Upper lobe of left lung (tissue), 6 donors: ENCODE measurements at regions not wholly inside any gene's neighbourhood (a gene's known extent, or its start where the extent isn't known, plus 50 kb on each side); places are given as distances from the start of the nearest gene placed in this dataset.
A peak's percentile ranks its signal among the peaks of the same experiment; 100 is the strongest.

Experiments
- ATAC-seq, 2 donors: fragments of 200-7000 bp; cut with Tn5 transposase; one replicate each; pipeline ENCODE4 v1.9.1; 2022; ENCODE audit warnings: mild to moderate bottlenecking in 2 of 2, moderate library complexity in 2 of 2; ENCODE audit not compliant: low FRiP score in 2 of 2
- DNase-seq, 2 donors: peaks; one replicate each; pipeline ENCODE4 v3.0.0-alpha.2; 2019 to 2020
- H3K27ac ChIP-seq, 4 donors: fragments of 200-600 bp; sonication (generic); one replicate each; pipeline ENCODE4 v1.5.1; 2016 to 2019
- H3K27me3 ChIP-seq, 4 donors: fragments of 200-600 bp; sonication (generic); one replicate each; pipeline ENCODE4 v1.5.1; 2017 to 2019
- H3K36me3 ChIP-seq, 4 donors: fragments of 200-600 bp; sonication (generic); one replicate each; pipeline ENCODE4 v1.5.1; 2016 to 2019
- H3K4me1 ChIP-seq, 4 donors: fragments of 200-600 bp; sonication (generic); one replicate each; pipeline ENCODE4 v1.5.1; 2018 to 2019
- H3K4me3 ChIP-seq, 4 donors: fragments of 200-600 bp; sonication (generic); one replicate each; pipeline ENCODE4 v1.5.1; 2017 to 2019; ENCODE audit warnings: mild to moderate bottlenecking in 2 of 4, moderate library complexity in 1 of 4
- H3K9me3 ChIP-seq, 4 donors: fragments of 200-600 bp; sonication (generic); one replicate each; pipeline ENCODE4 v1.5.1; 2018 to 2019
- CTCF ChIP-seq, 6 experiments: fragments of 450-650 bp in 4 of 6; fragments of 200-600 bp in 2 of 6; sonication (generic) in 2 of 6; IDR thresholded peaks; one replicate each; pipeline ENCODE4 v1.5.1; 2016 to 2019; ENCODE audit warnings: antibody characterized with exemption in 6 of 6
- EP300 ChIP-seq, 4 donors: sonication (generic); formaldehyde crosslinking; IDR thresholded peaks; one replicate each; pipeline ENCODE4 v1.5.1; 2017; ENCODE audit warnings: antibody characterized with exemption in 4 of 4, control low read depth in 2 of 4
- POLR2A ChIP-seq, 4 donors: fragments of 450-650 bp; IDR thresholded peaks; one replicate each; pipeline ENCODE4 v1.5.1; 2016 to 2017; ENCODE audit warnings: antibody characterized with exemption in 4 of 4, mild to moderate bottlenecking in 2 of 4
- POLR2AphosphoS5 ChIP-seq, 2 donors: sonication (generic); formaldehyde crosslinking; IDR thresholded peaks; one replicate each; pipeline ENCODE4 v1.5.1; 2017; ENCODE audit warnings: antibody characterized with exemption in 2 of 2
- WGBS, 2 donors: methylation state at CpG; one replicate each; pipeline ENCODE4 v1.1.5; 2017 to 2018; 5-methylcytosine and 5-hydroxymethylcytosine counted together
- donor health status: DM: no; HTN: no; CAD: no; lungs with moderate emphysema.
- donor health status: DM: no; HTN: yes; CAD: no; lungs with severe emphysema.

DNA sequence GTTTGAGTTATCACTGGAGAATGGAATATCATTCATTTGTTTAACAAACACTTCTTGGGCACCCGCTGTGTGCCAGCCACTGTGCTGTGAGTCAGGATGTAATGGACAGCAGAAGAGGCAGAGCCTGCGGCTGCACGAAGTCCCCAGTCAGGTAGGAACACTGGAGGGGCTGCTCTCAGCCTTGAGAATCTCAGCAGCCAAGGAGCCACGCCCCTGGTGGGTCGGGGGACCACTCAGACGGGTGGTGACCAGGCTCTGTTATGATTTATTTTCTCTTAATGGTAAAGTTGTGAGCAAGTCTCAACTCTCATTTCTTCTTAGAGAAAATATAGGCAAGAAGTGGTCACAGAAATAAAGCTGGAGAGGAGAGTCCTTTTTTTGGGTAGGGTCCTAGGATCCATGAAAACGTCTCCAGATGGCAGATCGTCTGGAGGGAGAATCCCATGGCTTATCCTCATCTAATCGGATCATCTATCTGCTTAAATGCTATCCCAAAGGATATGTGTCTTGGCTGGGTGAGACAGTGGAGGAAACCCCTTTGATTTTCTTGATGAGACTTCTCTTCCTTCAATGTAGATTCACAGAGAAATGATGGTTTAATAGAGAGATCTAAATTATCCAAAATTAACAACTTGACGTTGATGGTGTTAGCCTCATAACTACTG, 129.1 kb upstream of the LGALSL start:
- peak in 1 of 2 donors; percentile 24 for DNase-seq
- no peak for ATAC-seq
- Histone ChIP-seq H3K4me1 (peaks cover 6 to 17% (median 7%) of the 10 kb centered on the region in 4 donors), H3K9me3 (no peaks in the 10 kb centered on the region), H3K4me3 (no peak overlapping the region), H3K27ac (no peak overlapping the region), H3K36me3 (no peaks in the 10 kb centered on the region), H3K27me3 (no peaks in the 10 kb centered on the region)
- 86 to 88% methylated on average over 7 to 10 of the region's 10 CpGs for WGBS, 2 donors
- TF ChIP-seq POLR2AphosphoS5 (IDR thresholded peaks at IDR 0.05) (no peak), EP300 (IDR thresholded peaks at IDR 0.05) (no peak), CTCF (IDR thresholded peaks at IDR 0.05) (no peak), POLR2A (IDR thresholded peaks at IDR 0.05) (no peak)

GRCh38 chr2:64325477-64325851, 128.5 kb upstream of the LGALSL start:
- no peak overlapping the region for H3K4me3 ChIP-seq
- TF ChIP-seq POLR2AphosphoS5 (IDR thresholded peaks at IDR 0.05) (no peak), EP300 (IDR thresholded peaks at IDR 0.05) (no peak), CTCF (IDR thresholded peaks at IDR 0.05) (no peak), POLR2A (IDR thresholded peaks at IDR 0.05) (no peak)
- no peak overlapping the region for H3K27ac ChIP-seq
- no peak for ATAC-seq
- H3K4me1 ChIP-seq = peaks cover 11 to 21% (median 12%) of the 10 kb centered on the region in 4 donors
- H3K9me3 ChIP-seq = no peaks in the 10 kb centered on the region
- no peaks in the 10 kb centered on the region for H3K36me3 ChIP-seq
- no peak for DNase-seq
- H3K27me3 ChIP-seq = no peaks in the 10 kb centered on the region

- Histone ChIP-seq H3K27me3 (no peaks in the 10 kb centered on the region), H3K9me3 (no peaks in the 10 kb centered on the region), H3K36me3 (no peaks in the 10 kb centered on the region), H3K4me1 (peaks cover 16 to 26% (median 17%) of the 10 kb centered on the region in 4 donors), H3K4me3 (no peak overlapping the region), H3K27ac (no peak overlapping the region)
- no peak for TF ChIP-seq EP300 (IDR thresholded peaks at IDR 0.05)
- no peak for TF ChIP-seq POLR2A (IDR thresholded peaks at IDR 0.05)
- no peak for TF ChIP-seq POLR2AphosphoS5 (IDR thresholded peaks at IDR 0.05)
- TF ChIP-seq CTCF (IDR thresholded peaks at IDR 0.05) = no peak
- DNase-seq (no peak), ATAC-seq (no peak)
- whole genome bisulfite sequencing, 2 donors = 88 to 91% methylated on average over 4 to 8 of the region's 8 CpGs
Observed at GRCh38 chr2:64325852-64326577, 127.9 kb upstream of the LGALSL start.

- Histone ChIP-seq H3K27ac (no peak overlapping the region), H3K27me3 (no peaks in the 10 kb centered on the region), H3K36me3 (no peaks in the 10 kb centered on the region), H3K4me1 (peaks cover 20 to 32% (median 23%) of the 10 kb centered on the region in 4 donors), H3K4me3 (no peak overlapping the region), H3K9me3 (no peaks in the 10 kb centered on the region)
- no peak for TF ChIP-seq CTCF (IDR thresholded peaks at IDR 0.05)
- TF ChIP-seq EP300 (IDR thresholded peaks at IDR 0.05) = no peak
- no peak for TF ChIP-seq POLR2A (IDR thresholded peaks at IDR 0.05)
- no peak for TF ChIP-seq POLR2AphosphoS5 (IDR thresholded peaks at IDR 0.05)
- ATAC-seq (no peak), DNase-seq (no peak)
- 86 to 92% methylated on average over 14 of the region's 14 CpGs for WGBS, 2 donors
Observed at GRCh38 chr2:64326578-64327050, 127.3 kb upstream of the LGALSL start.
